ENCODE measurements at regions not wholly inside any gene's neighbourhood (a gene's known extent, or its start where the extent isn't known, plus 50 kb on each side); places are given as distances from the start of the nearest gene placed in this dataset.

DNA sequence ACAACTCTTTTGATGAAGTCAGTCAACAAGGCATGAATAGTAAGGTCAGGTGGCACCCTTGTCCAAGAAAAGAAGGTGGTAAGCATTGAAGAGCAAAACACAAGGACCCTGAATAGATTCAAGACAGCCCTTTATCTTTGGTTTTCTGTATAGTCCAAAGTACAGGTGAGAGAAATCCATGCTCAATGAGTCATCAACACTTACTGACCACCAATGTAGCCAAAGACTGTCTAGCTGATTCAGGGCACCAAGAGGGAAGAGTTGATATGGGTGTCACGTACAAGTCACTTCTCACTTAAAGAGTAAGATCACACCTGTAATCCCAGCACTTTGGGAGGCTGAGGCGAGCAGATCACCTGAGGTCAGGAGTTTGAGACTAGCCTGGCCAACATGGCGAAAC lies 528.3 kb downstream of the CD83 start:
- TF ChIP-seq CTCF (conservative IDR thresholded peaks at IDR 0.05; ENCODE audit: low read length) (no peak), EZH2phosphoT487 (IDR thresholded peaks at IDR 0.05; ENCODE audit: borderline replicate concordance, low read depth, low read length) (no peak)
- H3K9me3 ChIP-seq (ENCODE audit: low read length): no peaks in the 10 kb centered on the region
- no TSS peak for BruUV-seq (replicated peaks)
- intact Hi-C loops (cut with micrococcal nuclease; ENCODE audit: unreplicated experiment): no loop called here
- ChIA-PET CTCF (ENCODE audit: unreplicated experiment) (no interaction called here), POLR2A (interaction anchor here (0.6 kb wide), 1 partner anchor 21 kb away, joined by 3 read pairs; no protein-coding TSS in a partner anchor)
- no peaks in the 10 kb centered on the region for H3K79me2 ChIP-seq (ENCODE audit: insufficient read depth, low read depth, low read length)
- H3K4me1 ChIP-seq (ENCODE audit: insufficient read depth, low read length, poor library complexity, severe bottlenecking): no peaks in the 10 kb centered on the region
- H2AFZ ChIP-seq (ENCODE audit: low read length): no peak overlapping the region
- no peak overlapping the region for H3K4me3 ChIP-seq (ENCODE audit: low read depth, low read length, poor library complexity, severe bottlenecking)
- no peak overlapping the region for H3K27ac ChIP-seq (ENCODE audit: low read depth, low read length, poor library complexity, severe bottlenecking)
- H3K9me2 ChIP-seq (ENCODE audit: insufficient read depth, low read length): no peaks in the 10 kb centered on the region
- no peaks in the 10 kb centered on the region for H4K20me1 ChIP-seq (ENCODE audit: insufficient read depth, low read length)
- H3K4me2 ChIP-seq (ENCODE audit: low read length): no peak overlapping the region
- no peak for DNase-seq (ENCODE audit: low spot score)
- H3K36me3 ChIP-seq (ENCODE audit: insufficient read depth, low read length): no peaks in the 10 kb centered on the region

DNA sequence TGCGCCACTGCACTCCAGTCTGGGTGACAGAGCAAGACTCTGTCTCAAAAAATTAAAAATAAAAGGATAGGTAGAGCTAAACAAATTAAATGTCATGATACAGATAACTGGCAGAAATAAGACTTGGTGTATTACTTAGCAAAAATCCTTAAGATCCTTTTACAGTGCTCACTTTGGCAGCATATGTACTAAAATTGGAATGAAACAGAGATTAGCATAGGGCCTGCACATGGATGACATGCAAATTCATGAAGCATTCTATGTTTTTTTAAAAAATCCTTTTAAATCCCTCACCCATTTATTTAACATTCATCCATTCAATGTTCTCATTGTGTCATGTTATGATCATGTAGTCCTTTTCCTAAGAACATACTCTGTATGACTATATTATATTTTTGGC lies 528.8 kb downstream of the CD83 start:
- Histone ChIP-seq H3K4me2 (ENCODE audit: low read length) (no peak overlapping the region), H2AFZ (ENCODE audit: low read length) (no peak overlapping the region), H3K36me3 (ENCODE audit: insufficient read depth, low read length) (no peaks in the 10 kb centered on the region), H4K20me1 (ENCODE audit: insufficient read depth, low read length) (no peaks in the 10 kb centered on the region), H3K27ac (ENCODE audit: low read depth, low read length, poor library complexity, severe bottlenecking) (no peak overlapping the region), H3K4me1 (ENCODE audit: insufficient read depth, low read length, poor library complexity, severe bottlenecking) (no peaks in the 10 kb centered on the region), H3K79me2 (ENCODE audit: insufficient read depth, low read depth, low read length) (no peaks in the 10 kb centered on the region), H3K9me2 (ENCODE audit: insufficient read depth, low read length) (no peaks in the 10 kb centered on the region), H3K9me3 (ENCODE audit: low read length) (no peaks in the 10 kb centered on the region), H3K4me3 (ENCODE audit: low read depth, low read length, poor library complexity, severe bottlenecking) (no peak overlapping the region)
- no peak for DNase-seq (ENCODE audit: low spot score)
- no TSS peak for BruUV-seq (replicated peaks)
- ChIA-PET POLR2A (no interaction called here), CTCF (ENCODE audit: unreplicated experiment) (no interaction called here)
- intact Hi-C loops (cut with micrococcal nuclease; ENCODE audit: unreplicated experiment): no loop called here
- TF ChIP-seq CTCF (conservative IDR thresholded peaks at IDR 0.05; ENCODE audit: low read length): no peak
- no peak for TF ChIP-seq EZH2phosphoT487 (IDR thresholded peaks at IDR 0.05; ENCODE audit: borderline replicate concordance, low read depth, low read length)

DNA sequence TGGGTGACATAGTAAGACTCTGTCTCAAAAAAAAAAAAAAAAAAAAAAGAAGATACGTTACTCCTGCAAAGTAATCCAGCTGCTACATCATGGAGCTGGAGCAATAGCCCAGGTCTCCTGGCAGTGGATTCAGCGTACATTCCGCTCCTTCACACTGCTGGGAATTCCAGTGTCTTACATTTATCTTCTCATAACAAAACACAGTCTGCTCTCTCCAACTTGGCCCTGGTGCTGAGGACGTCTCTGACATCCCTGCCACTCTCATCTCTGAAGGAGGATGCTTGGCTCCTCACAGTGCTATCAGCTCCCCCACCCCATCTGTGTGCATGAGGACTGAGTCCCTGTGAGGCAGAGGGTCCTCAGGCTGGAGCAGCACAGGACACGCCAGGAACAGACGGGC lies 529.8 kb downstream of the CD83 start:
- H3K36me3 ChIP-seq (ENCODE audit: insufficient read depth, low read length): no peaks in the 10 kb centered on the region
- H4K20me1 ChIP-seq (ENCODE audit: insufficient read depth, low read length): no peaks in the 10 kb centered on the region
- no peak overlapping the region for H3K27ac ChIP-seq (ENCODE audit: low read depth, low read length, poor library complexity, severe bottlenecking)
- DNase-seq (ENCODE audit: low spot score): no peak
- no peaks in the 10 kb centered on the region for H3K79me2 ChIP-seq (ENCODE audit: insufficient read depth, low read depth, low read length)
- H3K9me3 ChIP-seq (ENCODE audit: low read length): no peaks in the 10 kb centered on the region
- no peak overlapping the region for H2AFZ ChIP-seq (ENCODE audit: low read length)
- ChIA-PET CTCF (ENCODE audit: unreplicated experiment) (no interaction called here), POLR2A (interaction anchor here (0.7 to 1.6 kb wide), 3 partner anchors 14 to 30 kb away, joined by 3 to 4 read pairs (median 4); no protein-coding TSS in a partner anchor)
- no peak overlapping the region for H3K4me3 ChIP-seq (ENCODE audit: low read depth, low read length, poor library complexity, severe bottlenecking)
- H3K9me2 ChIP-seq (ENCODE audit: insufficient read depth, low read length): no peaks in the 10 kb centered on the region
- no peak for TF ChIP-seq CTCF (conservative IDR thresholded peaks at IDR 0.05; ENCODE audit: low read length)
- TF ChIP-seq EZH2phosphoT487 (IDR thresholded peaks at IDR 0.05; ENCODE audit: borderline replicate concordance, low read depth, low read length): no peak
- no peaks in the 10 kb centered on the region for H3K4me1 ChIP-seq (ENCODE audit: insufficient read depth, low read length, poor library complexity, severe bottlenecking)
- intact Hi-C loops (cut with micrococcal nuclease; ENCODE audit: unreplicated experiment): no loop called here
- no peak overlapping the region for H3K4me2 ChIP-seq (ENCODE audit: low read length)
- BruUV-seq (replicated peaks): no TSS peak
